GM23338 (cell line): ENCODE measurements at regions not wholly inside any gene's neighbourhood (a gene's known extent, or its start where the extent isn't known, plus 50 kb on each side); places are given as distances from the start of the nearest gene placed in this dataset.

Experiments used
- CREB1 ChIP-seq: fragments of 250-450 bp; sonication (Bioruptor Pico); IDR thresholded peaks from 2 replicates; pipeline ENCODE4 v1.5.0; 2020; ENCODE audit warnings: low read depth, mild to moderate bottlenecking, moderate library complexity
- EZH2 ChIP-seq: fragments of 200-600 bp; sonication (generic); IDR thresholded peaks from one replicate; pipeline ENCODE4 v1.8.0; 2017; ENCODE audit warnings: antibody characterized with exemption, mild to moderate bottlenecking, low read depth; ENCODE audit not compliant: unreplicated experiment
- EZH2phosphoT487 ChIP-seq: fragments of 200-600 bp; sonication (generic); IDR thresholded peaks from one replicate; pipeline ENCODE4 v1.8.1; 2018; ENCODE audit warnings: antibody characterized with exemption; ENCODE audit not compliant: unreplicated experiment
- JUNB ChIP-seq: IDR thresholded peaks from one replicate; pipeline ENCODE4 v1.6.1; 2016; ENCODE audit warnings: antibody characterized with exemption; ENCODE audit not compliant: unreplicated experiment
- NANOG ChIP-seq: IDR thresholded peaks from 2 replicates; pipeline ENCODE4 v1.6.1; 2016; ENCODE audit warnings: antibody characterized with exemption, borderline replicate concordance
- POLR2AphosphoS5 ChIP-seq: IDR thresholded peaks from 2 replicates; pipeline ENCODE4 v1.6.1; 2016; ENCODE audit warnings: antibody characterized with exemption, low read depth
- STAT1 ChIP-seq: IDR thresholded peaks from one replicate; pipeline ENCODE4 v1.6.1; 2016; ENCODE audit warnings: antibody characterized with exemption; ENCODE audit not compliant: unreplicated experiment
- ZNF114 ChIP-seq: fragments of 250-450 bp; sonication (Bioruptor Pico); IDR thresholded peaks from 2 replicates; pipeline ENCODE4 v1.5.0; 2020; ENCODE audit warnings: mild to moderate bottlenecking, moderate library complexity
- ZNF331 ChIP-seq: fragments of 250-450 bp; sonication (Bioruptor Pico); IDR thresholded peaks from 2 replicates; pipeline ENCODE4 v1.5.0; 2020; ENCODE audit warnings: low read depth, mild to moderate bottlenecking, moderate library complexity
- TF ChIP-seq, protein P1 (sequence below), 2 experiments: fragments of 200-600 bp in 1 of 2; sonication (generic) in 1 of 2; conservative IDR thresholded peaks; 2 replicates each; pipeline versions ENCODE4 v1.5.1 to v1.6.1; 2016 to 2017; ENCODE audit warnings: antibody characterized with exemption in 2 of 2, low read depth in 2 of 2, mild to moderate bottlenecking in 2 of 2, moderate library complexity in 1 of 2
- TF ChIP-seq, protein P2 (sequence below): IDR thresholded peaks from one replicate; pipeline ENCODE4 v1.6.1; 2018; ENCODE audit warnings: antibody characterized with exemption; ENCODE audit not compliant: unreplicated experiment
- TF ChIP-seq, protein P3 (sequence below): IDR thresholded peaks from 2 replicates; pipeline ENCODE4 v1.6.1; 2016; ENCODE audit warnings: antibody characterized with exemption
- TF ChIP-seq, protein P4 (sequence below): fragments of 250-450 bp; sonication (Bioruptor Pico); IDR thresholded peaks from 2 replicates; pipeline ENCODE4 v1.5.0; 2020; ENCODE audit warnings: mild to moderate bottlenecking, moderate library complexity

DNA sequence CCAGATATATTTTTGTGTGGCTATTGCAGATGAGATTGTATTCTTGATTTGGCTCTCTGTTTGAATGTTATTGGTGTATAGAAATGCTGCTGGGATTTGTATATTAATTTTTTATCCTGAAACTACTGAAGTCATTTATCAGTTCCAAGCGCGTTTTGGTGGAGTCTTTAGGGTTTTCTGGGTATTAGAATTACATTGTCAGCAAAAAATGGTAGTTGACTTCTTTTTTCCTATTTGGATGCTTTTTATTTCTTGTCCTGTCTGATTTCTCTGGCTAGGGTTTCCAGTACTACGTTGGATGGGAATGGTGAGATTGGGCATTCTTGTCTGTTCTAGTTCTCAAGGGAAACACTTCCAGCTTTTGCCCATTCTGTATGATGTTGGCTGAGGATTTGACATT lies 415.5 kb upstream of the CHRM2 start:
- TF ChIP-seq, protein P1, sequence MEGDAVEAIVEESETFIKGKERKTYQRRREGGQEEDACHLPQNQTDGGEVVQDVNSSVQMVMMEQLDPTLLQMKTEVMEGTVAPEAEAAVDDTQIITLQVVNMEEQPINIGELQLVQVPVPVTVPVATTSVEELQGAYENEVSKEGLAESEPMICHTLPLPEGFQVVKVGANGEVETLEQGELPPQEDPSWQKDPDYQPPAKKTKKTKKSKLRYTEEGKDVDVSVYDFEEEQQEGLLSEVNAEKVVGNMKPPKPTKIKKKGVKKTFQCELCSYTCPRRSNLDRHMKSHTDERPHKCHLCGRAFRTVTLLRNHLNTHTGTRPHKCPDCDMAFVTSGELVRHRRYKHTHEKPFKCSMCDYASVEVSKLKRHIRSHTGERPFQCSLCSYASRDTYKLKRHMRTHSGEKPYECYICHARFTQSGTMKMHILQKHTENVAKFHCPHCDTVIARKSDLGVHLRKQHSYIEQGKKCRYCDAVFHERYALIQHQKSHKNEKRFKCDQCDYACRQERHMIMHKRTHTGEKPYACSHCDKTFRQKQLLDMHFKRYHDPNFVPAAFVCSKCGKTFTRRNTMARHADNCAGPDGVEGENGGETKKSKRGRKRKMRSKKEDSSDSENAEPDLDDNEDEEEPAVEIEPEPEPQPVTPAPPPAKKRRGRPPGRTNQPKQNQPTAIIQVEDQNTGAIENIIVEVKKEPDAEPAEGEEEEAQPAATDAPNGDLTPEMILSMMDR (conservative IDR thresholded peaks at IDR 0.05; ENCODE audit: low read depth in 2 of 2), result no peak
- TF ChIP-seq POLR2AphosphoS5 (no peak), EZH2phosphoT487 (no peak), EZH2 (no peak), NANOG (no peak), JUNB (no peak), CREB1 (no peak), ZNF331 (no peak), ZNF114 (CRISPR knock-in tag) (no peak), STAT1 (no peak)
- TF ChIP-seq, protein P2, sequence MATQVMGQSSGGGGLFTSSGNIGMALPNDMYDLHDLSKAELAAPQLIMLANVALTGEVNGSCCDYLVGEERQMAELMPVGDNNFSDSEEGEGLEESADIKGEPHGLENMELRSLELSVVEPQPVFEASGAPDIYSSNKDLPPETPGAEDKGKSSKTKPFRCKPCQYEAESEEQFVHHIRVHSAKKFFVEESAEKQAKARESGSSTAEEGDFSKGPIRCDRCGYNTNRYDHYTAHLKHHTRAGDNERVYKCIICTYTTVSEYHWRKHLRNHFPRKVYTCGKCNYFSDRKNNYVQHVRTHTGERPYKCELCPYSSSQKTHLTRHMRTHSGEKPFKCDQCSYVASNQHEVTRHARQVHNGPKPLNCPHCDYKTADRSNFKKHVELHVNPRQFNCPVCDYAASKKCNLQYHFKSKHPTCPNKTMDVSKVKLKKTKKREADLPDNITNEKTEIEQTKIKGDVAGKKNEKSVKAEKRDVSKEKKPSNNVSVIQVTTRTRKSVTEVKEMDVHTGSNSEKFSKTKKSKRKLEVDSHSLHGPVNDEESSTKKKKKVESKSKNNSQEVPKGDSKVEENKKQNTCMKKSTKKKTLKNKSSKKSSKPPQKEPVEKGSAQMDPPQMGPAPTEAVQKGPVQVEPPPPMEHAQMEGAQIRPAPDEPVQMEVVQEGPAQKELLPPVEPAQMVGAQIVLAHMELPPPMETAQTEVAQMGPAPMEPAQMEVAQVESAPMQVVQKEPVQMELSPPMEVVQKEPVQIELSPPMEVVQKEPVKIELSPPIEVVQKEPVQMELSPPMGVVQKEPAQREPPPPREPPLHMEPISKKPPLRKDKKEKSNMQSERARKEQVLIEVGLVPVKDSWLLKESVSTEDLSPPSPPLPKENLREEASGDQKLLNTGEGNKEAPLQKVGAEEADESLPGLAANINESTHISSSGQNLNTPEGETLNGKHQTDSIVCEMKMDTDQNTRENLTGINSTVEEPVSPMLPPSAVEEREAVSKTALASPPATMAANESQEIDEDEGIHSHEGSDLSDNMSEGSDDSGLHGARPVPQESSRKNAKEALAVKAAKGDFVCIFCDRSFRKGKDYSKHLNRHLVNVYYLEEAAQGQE, result no peak
- TF ChIP-seq, protein P3, sequence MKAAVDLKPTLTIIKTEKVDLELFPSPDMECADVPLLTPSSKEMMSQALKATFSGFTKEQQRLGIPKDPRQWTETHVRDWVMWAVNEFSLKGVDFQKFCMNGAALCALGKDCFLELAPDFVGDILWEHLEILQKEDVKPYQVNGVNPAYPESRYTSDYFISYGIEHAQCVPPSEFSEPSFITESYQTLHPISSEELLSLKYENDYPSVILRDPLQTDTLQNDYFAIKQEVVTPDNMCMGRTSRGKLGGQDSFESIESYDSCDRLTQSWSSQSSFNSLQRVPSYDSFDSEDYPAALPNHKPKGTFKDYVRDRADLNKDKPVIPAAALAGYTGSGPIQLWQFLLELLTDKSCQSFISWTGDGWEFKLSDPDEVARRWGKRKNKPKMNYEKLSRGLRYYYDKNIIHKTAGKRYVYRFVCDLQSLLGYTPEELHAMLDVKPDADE, result no peak
- TF ChIP-seq, protein P4, sequence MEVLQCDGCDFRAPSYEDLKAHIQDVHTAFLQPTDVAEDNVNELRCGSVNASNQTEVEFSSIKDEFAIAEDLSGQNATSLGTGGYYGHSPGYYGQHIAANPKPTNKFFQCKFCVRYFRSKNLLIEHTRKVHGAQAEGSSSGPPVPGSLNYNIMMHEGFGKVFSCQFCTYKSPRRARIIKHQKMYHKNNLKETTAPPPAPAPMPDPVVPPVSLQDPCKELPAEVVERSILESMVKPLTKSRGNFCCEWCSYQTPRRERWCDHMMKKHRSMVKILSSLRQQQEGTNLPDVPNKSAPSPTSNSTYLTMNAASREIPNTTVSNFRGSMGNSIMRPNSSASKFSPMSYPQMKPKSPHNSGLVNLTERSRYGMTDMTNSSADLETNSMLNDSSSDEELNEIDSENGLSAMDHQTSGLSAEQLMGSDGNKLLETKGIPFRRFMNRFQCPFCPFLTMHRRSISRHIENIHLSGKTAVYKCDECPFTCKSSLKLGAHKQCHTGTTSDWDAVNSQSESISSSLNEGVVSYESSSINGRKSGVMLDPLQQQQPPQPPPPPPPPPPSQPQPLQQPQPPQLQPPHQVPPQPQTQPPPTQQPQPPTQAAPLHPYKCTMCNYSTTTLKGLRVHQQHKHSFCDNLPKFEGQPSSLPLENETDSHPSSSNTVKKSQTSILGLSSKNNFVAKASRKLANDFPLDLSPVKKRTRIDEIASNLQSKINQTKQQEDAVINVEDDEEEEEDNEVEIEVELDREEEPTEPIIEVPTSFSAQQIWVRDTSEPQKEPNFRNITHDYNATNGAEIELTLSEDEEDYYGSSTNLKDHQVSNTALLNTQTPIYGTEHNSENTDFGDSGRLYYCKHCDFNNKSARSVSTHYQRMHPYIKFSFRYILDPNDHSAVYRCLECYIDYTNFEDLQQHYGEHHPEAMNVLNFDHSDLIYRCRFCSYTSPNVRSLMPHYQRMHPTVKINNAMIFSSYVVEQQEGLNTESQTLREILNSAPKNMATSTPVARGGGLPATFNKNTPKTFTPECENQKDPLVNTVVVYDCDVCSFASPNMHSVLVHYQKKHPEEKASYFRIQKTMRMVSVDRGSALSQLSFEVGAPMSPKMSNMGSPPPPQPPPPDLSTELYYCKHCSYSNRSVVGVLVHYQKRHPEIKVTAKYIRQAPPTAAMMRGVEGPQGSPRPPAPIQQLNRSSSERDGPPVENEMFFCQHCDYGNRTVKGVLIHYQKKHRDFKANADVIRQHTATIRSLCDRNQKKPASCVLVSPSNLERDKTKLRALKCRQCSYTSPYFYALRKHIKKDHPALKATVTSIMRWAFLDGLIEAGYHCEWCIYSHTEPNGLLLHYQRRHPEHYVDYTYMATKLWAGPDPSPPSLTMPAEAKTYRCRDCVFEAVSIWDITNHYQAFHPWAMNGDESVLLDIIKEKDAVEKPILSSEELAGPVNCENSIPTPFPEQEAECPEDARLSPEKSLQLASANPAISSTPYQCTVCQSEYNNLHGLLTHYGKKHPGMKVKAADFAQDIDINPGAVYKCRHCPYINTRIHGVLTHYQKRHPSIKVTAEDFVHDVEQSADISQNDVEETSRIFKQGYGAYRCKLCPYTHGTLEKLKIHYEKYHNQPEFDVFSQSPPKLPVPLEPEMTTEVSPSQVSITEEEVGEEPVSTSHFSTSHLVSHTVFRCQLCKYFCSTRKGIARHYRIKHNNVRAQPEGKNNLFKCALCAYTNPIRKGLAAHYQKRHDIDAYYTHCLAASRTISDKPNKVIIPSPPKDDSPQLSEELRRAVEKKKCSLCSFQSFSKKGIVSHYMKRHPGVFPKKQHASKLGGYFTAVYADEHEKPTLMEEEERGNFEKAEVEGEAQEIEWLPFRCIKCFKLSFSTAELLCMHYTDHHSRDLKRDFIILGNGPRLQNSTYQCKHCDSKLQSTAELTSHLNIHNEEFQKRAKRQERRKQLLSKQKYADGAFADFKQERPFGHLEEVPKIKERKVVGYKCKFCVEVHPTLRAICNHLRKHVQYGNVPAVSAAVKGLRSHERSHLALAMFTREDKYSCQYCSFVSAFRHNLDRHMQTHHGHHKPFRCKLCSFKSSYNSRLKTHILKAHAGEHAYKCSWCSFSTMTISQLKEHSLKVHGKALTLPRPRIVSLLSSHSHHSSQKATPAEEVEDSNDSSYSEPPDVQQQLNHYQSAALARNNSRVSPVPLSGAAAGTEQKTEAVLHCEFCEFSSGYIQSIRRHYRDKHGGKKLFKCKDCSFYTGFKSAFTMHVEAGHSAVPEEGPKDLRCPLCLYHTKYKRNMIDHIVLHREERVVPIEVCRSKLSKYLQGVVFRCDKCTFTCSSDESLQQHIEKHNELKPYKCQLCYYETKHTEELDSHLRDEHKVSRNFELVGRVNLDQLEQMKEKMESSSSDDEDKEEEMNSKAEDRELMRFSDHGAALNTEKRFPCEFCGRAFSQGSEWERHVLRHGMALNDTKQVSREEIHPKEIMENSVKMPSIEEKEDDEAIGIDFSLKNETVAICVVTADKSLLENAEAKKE (CRISPR knock-in tag), result no peak
